ENCODE measurements at regions not wholly inside any gene's neighbourhood (a gene's known extent, or its start where the extent isn't known, plus 50 kb on each side); places are given as distances from the start of the nearest gene placed in this dataset.

DNA sequence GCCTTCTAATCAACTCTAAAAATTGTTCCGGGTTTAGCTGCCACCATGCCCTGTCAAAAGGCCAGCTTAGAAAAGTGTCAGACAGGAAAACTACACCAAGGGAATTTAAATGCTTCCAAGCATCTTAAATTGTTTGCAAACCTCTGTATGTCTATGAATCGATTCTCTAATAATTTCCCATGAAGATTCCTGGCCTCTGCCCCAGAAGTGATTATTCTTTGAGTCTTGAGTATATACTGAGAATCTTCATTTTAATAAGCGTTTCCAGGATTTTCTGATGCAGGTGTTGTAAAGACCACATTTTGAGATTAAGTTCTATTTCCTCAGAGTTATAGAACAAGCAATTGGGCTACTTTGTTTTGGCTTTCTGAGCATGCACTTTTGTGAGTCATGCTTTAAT lies 471.8 kb upstream of the JAG1 start:
- H3K4me2 ChIP-seq (ENCODE audit: low read depth, low read length), result no peak overlapping the region
- in situ Hi-C loops (cut with MboI; ENCODE audit: low sequenced_read_pairs) (no loop called here), dilution Hi-C loops (cut with HindIII; ENCODE audit: low sequenced_read_pairs, unreplicated experiment) (no loop called here), intact Hi-C loops (cut with micrococcal nuclease) (no loop called here)
- H3K79me1 ChIP-seq (ENCODE audit: low read depth in 1 of 2, low read length in 2 of 2), result no peaks in the 10 kb centered on the region
- no peak overlapping the region for H4K91ac ChIP-seq (ENCODE audit: insufficient read depth, low read depth, low read length)
- H3K27me3 ChIP-seq (ENCODE audit: control insufficient read depth, insufficient read depth, low read length), result no peaks in the 10 kb centered on the region
- ChIA-PET POLR2A (ENCODE audit: unreplicated experiment) (no interaction called here), CTCF (no interaction called here)
- DNase-seq (no peak), ATAC-seq (ENCODE audit: low read depth) (no peak)
- no peak overlapping the region for H2BK120ac ChIP-seq (ENCODE audit: low read depth, low read length)
- no peaks in the 10 kb centered on the region for H3K4me1 ChIP-seq (ENCODE audit: control insufficient read depth, insufficient read depth, low read length)
- H3K18ac ChIP-seq (ENCODE audit: low read depth, low read length), result no peak overlapping the region
- H3K9me3 ChIP-seq (ENCODE audit: control insufficient read depth, insufficient read depth, low read length), result no peaks in the 10 kb centered on the region
- no peak overlapping the region for H3K4me3 ChIP-seq (ENCODE audit: insufficient read depth, low read depth, low read length)
- WGBS, 2 experiments (ENCODE audit: extremely low coverage in 2 of 2, insufficient read length in 1 of 2), result no CpG with 5 or more reads among the region's 3 CpGs
- no peak for TF ChIP-seq POLR2A (IDR thresholded peaks at IDR 0.05; ENCODE audit: low read depth, low read length)
- TF ChIP-seq NFE2L2 (IDR thresholded peaks at IDR 0.05; ENCODE audit: low read depth, low read length), result no peak
- no peak for TF ChIP-seq CEBPB (IDR thresholded peaks at IDR 0.05; ENCODE audit: low read depth, low read length)
- H2AK9ac ChIP-seq (replicated peaks; ENCODE audit: low read depth, low read length, poor library complexity), result no peak overlapping the region
- no peak overlapping the region for H4K8ac ChIP-seq (ENCODE audit: low read depth in 2 of 2, low read length in 2 of 2)
- no peak overlapping the region for H2AFZ ChIP-seq (replicated peaks; ENCODE audit: low read length, poor library complexity)
- H4K5ac ChIP-seq (ENCODE audit: low read depth, low read length), result no peak overlapping the region
- no peak overlapping the region for H3K9ac ChIP-seq (ENCODE audit: low read depth, low read length)
- no peak overlapping the region for H3K56ac ChIP-seq (ENCODE audit: extremely low read depth, insufficient read depth, low read length)
- H3K27ac ChIP-seq (ENCODE audit: insufficient read depth, low read length), result no peak overlapping the region
- no peak overlapping the region for H2BK15ac ChIP-seq (ENCODE audit: low read depth, low read length)
- no TSS peak for BruUV-seq (replicated peaks)
- H2BK5ac ChIP-seq (ENCODE audit: low read depth, low read length, poor library complexity, severe bottlenecking), result no peak overlapping the region
- no peak overlapping the region for H3K23ac ChIP-seq (ENCODE audit: low read depth, low read length)
- no peak overlapping the region for H2BK20ac ChIP-seq (ENCODE audit: low read depth, low read length)
- H3K36me3 ChIP-seq (ENCODE audit: control insufficient read depth, insufficient read depth, low read length), result no peaks in the 10 kb centered on the region
- H3K4ac ChIP-seq (ENCODE audit: low read depth, low read length), result no peak overlapping the region
- no peak overlapping the region for H3K14ac ChIP-seq (replicated peaks; ENCODE audit: low read depth, low read length)
- H3K9me1 ChIP-seq (ENCODE audit: insufficient read depth, low read length), result no peaks in the 10 kb centered on the region
- no peak overlapping the region for H2AK5ac ChIP-seq (ENCODE audit: low read depth, low read length)
- H4K20me1 ChIP-seq (ENCODE audit: insufficient read depth, low read length), result no peaks in the 10 kb centered on the region
